ENCODE measurements at regions not wholly inside any gene's neighbourhood (a gene's known extent, or its start where the extent isn't known, plus 50 kb on each side); places are given as distances from the start of the nearest gene placed in this dataset.

- Histone ChIP-seq H3K4me1 (no peaks in the 10 kb centered on the region), H3K9me3 (replicated peaks) (no peaks in the 10 kb centered on the region), H3K4me3 (no peak overlapping the region), H3K36me3 (no peaks in the 10 kb centered on the region), H3K27me3 (ENCODE audit: low read depth) (no peaks in the 10 kb centered on the region), H3K27ac (replicated peaks) (no peak overlapping the region)
- no peak for DNase-seq
- TF ChIP-seq CTCF (IDR thresholded peaks at IDR 0.05; ENCODE audit: borderline replicate concordance), result no peak
- intact Hi-C loops (cut with micrococcal nuclease), result no loop called here
Measured at GRCh38 chr6:14792118-14792955, 453.5 kb upstream of the JARID2 start.

GRCh38 chr6:14795451-14795850 lies 450.4 kb upstream of the JARID2 start:
- Histone ChIP-seq H3K4me1 (peaks cover 8% of the 10 kb centered on the region), H3K36me3 (no peaks in the 10 kb centered on the region), H3K9me3 (replicated peaks) (peaks cover 8% of the 10 kb centered on the region), H3K27me3 (ENCODE audit: low read depth) (no peaks in the 10 kb centered on the region), H3K27ac (replicated peaks) (no peak overlapping the region), H3K4me3 (no peak overlapping the region)
- TF ChIP-seq CTCF (IDR thresholded peaks at IDR 0.05; ENCODE audit: borderline replicate concordance), result no peak
- intact Hi-C loops (cut with micrococcal nuclease), result no loop called here
- no peak for DNase-seq

GRCh38 chr6:14796974-14797762 lies 448.7 kb upstream of the JARID2 start:
- DNase-seq, result no peak
- no peak overlapping the region for H3K27ac ChIP-seq (replicated peaks)
- no peak for TF ChIP-seq CTCF (IDR thresholded peaks at IDR 0.05; ENCODE audit: borderline replicate concordance)

GRCh38 chr6:14797875-14798593 lies 447.8 kb upstream of the JARID2 start:
- Histone ChIP-seq H3K27ac (replicated peaks) (no peak overlapping the region), H3K4me1 (peaks cover 14% of the 10 kb centered on the region), H3K36me3 (no peaks in the 10 kb centered on the region), H3K27me3 (ENCODE audit: low read depth) (no peaks in the 10 kb centered on the region), H3K9me3 (replicated peaks) (peaks cover 8% of the 10 kb centered on the region), H3K4me3 (no peak overlapping the region)
- no peak for TF ChIP-seq CTCF (IDR thresholded peaks at IDR 0.05; ENCODE audit: borderline replicate concordance)
- intact Hi-C loops (cut with micrococcal nuclease), result no loop called here
- DNase-seq, result no peak

More at GRCh38 chr6:14796974-14797762, 448.7 kb upstream of the JARID2 start:
- Histone ChIP-seq H3K4me3 (no peak overlapping the region), H3K36me3 (no peaks in the 10 kb centered on the region), H3K9me3 (replicated peaks) (peaks cover 8% of the 10 kb centered on the region), H3K27me3 (ENCODE audit: low read depth) (no peaks in the 10 kb centered on the region), H3K4me1 (peaks cover 14% of the 10 kb centered on the region)
- intact Hi-C loops (cut with micrococcal nuclease), result no loop called here

GRCh38 chr6:14798594-14798982 lies 447.3 kb upstream of the JARID2 start:
- TF ChIP-seq CTCF (IDR thresholded peaks at IDR 0.05; ENCODE audit: borderline replicate concordance), result no peak

More at GRCh38 chr6:14798594-14798982, 447.3 kb upstream of the JARID2 start:
- H3K4me1 ChIP-seq, result peaks cover 14% of the 10 kb centered on the region
- no peak overlapping the region for H3K4me3 ChIP-seq
- no peaks in the 10 kb centered on the region for H3K36me3 ChIP-seq
- intact Hi-C loops (cut with micrococcal nuclease), result no loop called here
- DNase-seq, result no peak
- H3K9me3 ChIP-seq (replicated peaks), result peaks cover 8% of the 10 kb centered on the region
- no peak overlapping the region for H3K27ac ChIP-seq (replicated peaks)
- H3K27me3 ChIP-seq (ENCODE audit: low read depth), result no peaks in the 10 kb centered on the region
